PC-3 (cell line): ENCODE measurements at regions not wholly inside any gene's neighbourhood (a gene's known extent, or its start where the extent isn't known, plus 50 kb on each side); places are given as distances from the start of the nearest gene placed in this dataset.

Experiments used
- EZH2 ChIP-seq: fragments of 300-600 bp; sonication (generic); IDR thresholded peaks from one replicate; pipeline ENCODE4 v1.6.1; 2017; ENCODE audit warnings: antibody characterized with exemption, mild to moderate bottlenecking, low read length; ENCODE audit not compliant: unreplicated experiment
- TF ChIP-seq, protein P1 (sequence below): fragments of 300-600 bp; sonication (generic); conservative IDR thresholded peaks from 2 replicates; pipeline ENCODE4 v1.5.1; 2017; ENCODE audit warnings: antibody characterized with exemption, low read depth, mild to moderate bottlenecking, low read length

- TF ChIP-seq, protein P1, sequence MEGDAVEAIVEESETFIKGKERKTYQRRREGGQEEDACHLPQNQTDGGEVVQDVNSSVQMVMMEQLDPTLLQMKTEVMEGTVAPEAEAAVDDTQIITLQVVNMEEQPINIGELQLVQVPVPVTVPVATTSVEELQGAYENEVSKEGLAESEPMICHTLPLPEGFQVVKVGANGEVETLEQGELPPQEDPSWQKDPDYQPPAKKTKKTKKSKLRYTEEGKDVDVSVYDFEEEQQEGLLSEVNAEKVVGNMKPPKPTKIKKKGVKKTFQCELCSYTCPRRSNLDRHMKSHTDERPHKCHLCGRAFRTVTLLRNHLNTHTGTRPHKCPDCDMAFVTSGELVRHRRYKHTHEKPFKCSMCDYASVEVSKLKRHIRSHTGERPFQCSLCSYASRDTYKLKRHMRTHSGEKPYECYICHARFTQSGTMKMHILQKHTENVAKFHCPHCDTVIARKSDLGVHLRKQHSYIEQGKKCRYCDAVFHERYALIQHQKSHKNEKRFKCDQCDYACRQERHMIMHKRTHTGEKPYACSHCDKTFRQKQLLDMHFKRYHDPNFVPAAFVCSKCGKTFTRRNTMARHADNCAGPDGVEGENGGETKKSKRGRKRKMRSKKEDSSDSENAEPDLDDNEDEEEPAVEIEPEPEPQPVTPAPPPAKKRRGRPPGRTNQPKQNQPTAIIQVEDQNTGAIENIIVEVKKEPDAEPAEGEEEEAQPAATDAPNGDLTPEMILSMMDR = no peak
- TF ChIP-seq EZH2 = no peak
Observed at GRCh38 chr16:27657811-27658210, 107.9 kb downstream of the KATNIP start.
